ENCODE measurements at regions not wholly inside any gene's neighbourhood (a gene's known extent, or its start where the extent isn't known, plus 50 kb on each side); places are given as distances from the start of the nearest gene placed in this dataset.

DNA sequence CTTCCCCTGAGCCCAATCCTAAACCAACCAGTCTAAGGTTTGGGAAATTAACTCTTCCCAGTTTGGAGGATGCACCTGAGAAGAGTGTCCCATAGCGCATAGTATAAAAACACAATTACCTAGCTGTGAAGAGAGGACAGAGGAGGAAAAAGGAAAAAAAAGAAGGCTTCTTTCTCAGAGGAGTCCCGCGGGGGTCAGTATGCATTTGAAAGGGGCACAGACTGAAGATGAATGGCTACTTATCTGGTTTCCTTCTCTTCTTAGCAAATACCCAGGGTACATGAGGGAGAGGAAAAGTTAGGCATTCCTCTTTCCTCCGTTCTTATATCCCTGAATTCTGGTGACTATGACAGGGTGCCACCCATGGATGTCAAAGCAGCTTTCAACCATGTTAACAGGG is 96.9 kb downstream of the TMEM47 start:
- Histone ChIP-seq H3K9me3 (ENCODE audit: control insufficient read depth, insufficient read depth, low read length) (no peaks in the 10 kb centered on the region), H4K91ac (ENCODE audit: insufficient read depth, low read depth, low read length) (no peak overlapping the region), H3K4me3 (ENCODE audit: insufficient read depth, low read depth, low read length) (no peak overlapping the region), H3K4me2 (ENCODE audit: low read depth, low read length) (no peak overlapping the region), H3K79me1 (ENCODE audit: low read depth in 1 of 2, low read length in 2 of 2) (no peaks in the 10 kb centered on the region), H2AK5ac (ENCODE audit: low read depth, low read length) (no peak overlapping the region), H4K8ac (ENCODE audit: low read depth in 2 of 2, low read length in 2 of 2) (no peak overlapping the region), H2AK9ac (replicated peaks; ENCODE audit: low read depth, low read length, poor library complexity) (no peak overlapping the region), H3K23ac (ENCODE audit: low read depth, low read length) (no peak overlapping the region), H3K4ac (ENCODE audit: low read depth, low read length) (no peak overlapping the region), H2BK5ac (ENCODE audit: low read depth, low read length, poor library complexity, severe bottlenecking) (no peak overlapping the region), H3K9me1 (ENCODE audit: insufficient read depth, low read length) (no peaks in the 10 kb centered on the region), H4K20me1 (ENCODE audit: insufficient read depth, low read length) (no peaks in the 10 kb centered on the region), H2AFZ (replicated peaks; ENCODE audit: low read length, poor library complexity) (no peak overlapping the region), H3K27ac (ENCODE audit: insufficient read depth, low read length) (no peak overlapping the region), H2BK120ac (ENCODE audit: low read depth, low read length) (no peak overlapping the region), H2BK15ac (ENCODE audit: low read depth, low read length) (no peak overlapping the region), H3K14ac (replicated peaks; ENCODE audit: low read depth, low read length) (no peak overlapping the region), H2BK20ac (ENCODE audit: low read depth, low read length) (no peak overlapping the region), H3K36me3 (ENCODE audit: control insufficient read depth, insufficient read depth, low read length) (no peaks in the 10 kb centered on the region), H3K4me1 (ENCODE audit: control insufficient read depth, insufficient read depth, low read length) (0 out of 2 replicates have a peak, but pooled peaks cover 3% of the 10 kb centered on the region), H3K27me3 (ENCODE audit: control insufficient read depth, insufficient read depth, low read length) (no peaks in the 10 kb centered on the region), H4K5ac (ENCODE audit: low read depth, low read length) (no peak overlapping the region), H3K18ac (ENCODE audit: low read depth, low read length) (no peak overlapping the region), H3K56ac (ENCODE audit: extremely low read depth, insufficient read depth, low read length) (no peak overlapping the region), H3K9ac (ENCODE audit: low read depth, low read length) (no peak overlapping the region)
- dilution Hi-C loops (cut with HindIII; ENCODE audit: low sequenced_read_pairs, unreplicated experiment) (no loop called here), intact Hi-C loops (cut with micrococcal nuclease) (no loop called here), in situ Hi-C loops (cut with MboI; ENCODE audit: low sequenced_read_pairs) (no loop called here)
- DNase-seq = no peak
- CTCF ChIA-PET = no interaction called here
- TF ChIP-seq RAD21 (IDR thresholded peaks at IDR 0.05; ENCODE audit: low read length) (no peak), MAZ (IDR thresholded peaks at IDR 0.05; ENCODE audit: borderline replicate concordance, low read depth, low read length) (no peak), MAFK (IDR thresholded peaks at IDR 0.05; ENCODE audit: low read depth, low read length) (no peak)
- no TSS peak for BruUV-seq (replicated peaks)
- WGBS, 2 experiments (ENCODE audit: extremely low coverage in 2 of 2, insufficient read length in 1 of 2) = no CpG with 5 or more reads among the region's 4 CpGs
- POLR2A ChIA-PET (ENCODE audit: unreplicated experiment) = no interaction called here
- no peak for ATAC-seq (ENCODE audit: low read depth)

Measured in IMR-90 (cell line).